Colonic mucosa (tissue), 4 donors: ENCODE measurements at regions not wholly inside any gene's neighbourhood (a gene's known extent, or its start where the extent isn't known, plus 50 kb on each side); places are given as distances from the start of the nearest gene placed in this dataset.
"Not testable (repeated sequence)": the region's sequence is repeated elsewhere in the genome, so short reads cannot be mapped to it uniquely, and the experiment has no call there.

Experiments
- DNase-seq: peaks from one replicate; pipeline ENCODE4 v3.0.0-alpha.2; 2020
- H3K27ac ChIP-seq: fragments of 200-600 bp; one replicate; pipeline ENCODE4 v1.8.0; 2021
- H3K27me3 ChIP-seq: fragments of 200-600 bp; one replicate; pipeline ENCODE4 v1.8.0; 2021
- H3K36me3 ChIP-seq: fragments of 200-600 bp; one replicate; pipeline ENCODE4 v1.8.0; 2021
- H3K4me1 ChIP-seq: fragments of 200-600 bp; one replicate; pipeline ENCODE4 v1.8.0; 2021; ENCODE audit warnings: mild to moderate bottlenecking
- H3K4me3 ChIP-seq: fragments of 200-600 bp; one replicate; pipeline ENCODE4 v1.8.0; 2021
- H3K9ac ChIP-seq, 2 donors: one replicate each; pipeline ENCODE4 v1.7.0; 2013; ENCODE audit warnings: control low read depth in 2 of 2, low read depth in 2 of 2, low read length in 2 of 2
- H3K9me3 ChIP-seq: fragments of 200-600 bp; one replicate; pipeline ENCODE4 v1.8.0; 2021
- CTCF ChIP-seq: fragments of 200-600 bp; IDR thresholded peaks from one replicate; pipeline ENCODE4 v1.8.0; 2022; ENCODE audit warnings: antibody characterized with exemption, mild to moderate bottlenecking
- intact Hi-C: fragments of 100-400 bp; cut with DNase I; formaldehyde crosslinking; loops from one replicate; pipeline ENCODE4 v1.14.1; 2022
- donor health status: healthy.
- donor health status: DM: no; HTN: no; CAD: no.
- donor health status: DM: no; HTN: no; CAD: no.

- Histone ChIP-seq H3K9ac (no peak overlapping the region), H3K36me3 (no peaks in the 10 kb centered on the region), H3K4me3 (no peak overlapping the region), H3K4me1 (no peaks in the 10 kb centered on the region), H3K9me3 (no peaks in the 10 kb centered on the region), H3K27ac (no peak overlapping the region), H3K27me3 (no peaks in the 10 kb centered on the region)
- intact Hi-C loops = no loop called here
- no peak for TF ChIP-seq CTCF
- no peak for DNase-seq
These were observed 201.7 kb downstream of the TXNL1 start for GRCh38 chr18:56436651-56437050.

- H3K36me3 ChIP-seq = no peaks in the 10 kb centered on the region
- H3K4me3 ChIP-seq = no peak overlapping the region
- H3K9ac ChIP-seq = no peak overlapping the region
- no peaks in the 10 kb centered on the region for H3K27me3 ChIP-seq
- no peak for DNase-seq
- H3K4me1 ChIP-seq = no peaks in the 10 kb centered on the region
- no peak for TF ChIP-seq CTCF
- intact Hi-C loops = no loop called here
- H3K27ac ChIP-seq = no peak overlapping the region
- no peaks in the 10 kb centered on the region for H3K9me3 ChIP-seq
These were observed 204.5 kb downstream of the TXNL1 start for GRCh38 chr18:56433919-56434318.

- H3K4me3 ChIP-seq = no peak overlapping the region
- TF ChIP-seq CTCF = no peak
- DNase-seq = no peak
- H3K4me1 ChIP-seq = no peaks in the 10 kb centered on the region
- no peaks in the 10 kb centered on the region for H3K9me3 ChIP-seq
- intact Hi-C loops = no loop called here
- H3K36me3 ChIP-seq = no peaks in the 10 kb centered on the region
- H3K27ac ChIP-seq = no peak overlapping the region
- no peaks in the 10 kb centered on the region for H3K27me3 ChIP-seq
- H3K9ac ChIP-seq = no peak overlapping the region
These were observed 206.8 kb downstream of the TXNL1 start for GRCh38 chr18:56431551-56431950.

- no peak overlapping the region for H3K4me3 ChIP-seq
- no peaks in the 10 kb centered on the region for H3K4me1 ChIP-seq
- no peaks in the 10 kb centered on the region for H3K27me3 ChIP-seq
- no peak for DNase-seq
- H3K27ac ChIP-seq = no peak overlapping the region
- H3K9me3 ChIP-seq = no peaks in the 10 kb centered on the region
- TF ChIP-seq CTCF = no peak
- intact Hi-C loops = no loop called here
- no peak overlapping the region for H3K9ac ChIP-seq
- no peaks in the 10 kb centered on the region for H3K36me3 ChIP-seq
These were observed 214.8 kb downstream of the TXNL1 start for GRCh38 chr18:56423626-56424025.

- H3K4me1 ChIP-seq = no peaks in the 10 kb centered on the region
- H3K27ac ChIP-seq = no peak overlapping the region
- no peak for DNase-seq
These were observed 216.7 kb downstream of the TXNL1 start for GRCh38 chr18:56421647-56422046.

GRCh38 chr18:56420868-56421267 lies 217.5 kb downstream of the TXNL1 start:
- H3K27me3 ChIP-seq, H3K9me3 ChIP-seq, H3K9ac ChIP-seq, intact Hi-C loops, H3K36me3 ChIP-seq, DNase-seq, H3K27ac ChIP-seq, H3K4me3 ChIP-seq, H3K4me1 ChIP-seq: not testable (repeated sequence)

More at GRCh38 chr18:56421647-56422046, 216.7 kb downstream of the TXNL1 start:
- Histone ChIP-seq H3K9me3 (no peaks in the 10 kb centered on the region), H3K4me3 (no peak overlapping the region), H3K27me3 (no peaks in the 10 kb centered on the region), H3K9ac (no peak overlapping the region), H3K36me3 (no peaks in the 10 kb centered on the region)
- no peak for TF ChIP-seq CTCF
- intact Hi-C loops = no loop called here
